ENCODE measurements at regions not wholly inside any gene's neighbourhood (a gene's known extent, or its start where the extent isn't known, plus 50 kb on each side); places are given as distances from the start of the nearest gene placed in this dataset.

- no peak for DNase-seq (ENCODE audit: low read depth)
Measured at GRCh38 chr4:137740141-137740540, 207.8 kb upstream of the PCDH18 start.

- DNase-seq (ENCODE audit: low read depth) = no peak
Measured at GRCh38 chr4:137739391-137739790, 207.1 kb upstream of the PCDH18 start.

GRCh38 chr4:137738375-137738990, 206.2 kb upstream of the PCDH18 start:
- DNase-seq (ENCODE audit: low read depth) = no peak

- no peak for DNase-seq (ENCODE audit: low read depth)
Measured at GRCh38 chr4:137735561-137736104, 203.3 kb upstream of the PCDH18 start.

GRCh38 chr4:137733174-137734141, 201.2 kb upstream of the PCDH18 start:
- peak; percentile 59 for DNase-seq (ENCODE audit: low read depth)

DNA sequence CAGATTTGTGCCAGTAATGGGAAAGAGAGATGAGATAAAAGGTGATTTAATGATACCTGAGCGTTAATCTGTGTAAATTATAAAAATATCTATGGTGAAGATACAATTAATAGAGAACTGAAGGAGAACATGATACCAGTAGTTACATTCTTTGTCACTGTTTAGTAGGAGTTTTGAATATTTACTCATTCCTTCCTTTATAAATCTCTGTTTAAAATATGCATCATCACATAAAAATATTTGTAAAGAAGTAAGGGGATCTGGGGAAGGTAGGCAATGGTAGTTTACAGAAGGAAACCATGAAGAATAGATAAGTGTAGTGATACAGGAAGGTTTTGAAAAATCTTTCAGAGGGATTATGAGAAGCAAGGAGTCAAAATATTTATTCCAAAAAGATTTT, 190.6 kb upstream of the PCDH18 start:
- no peak for DNase-seq (ENCODE audit: low read depth)

GRCh38 chr4:137711502-137711901, 179.2 kb upstream of the PCDH18 start:
- DNase-seq (ENCODE audit: low read depth) = no peak

DNA sequence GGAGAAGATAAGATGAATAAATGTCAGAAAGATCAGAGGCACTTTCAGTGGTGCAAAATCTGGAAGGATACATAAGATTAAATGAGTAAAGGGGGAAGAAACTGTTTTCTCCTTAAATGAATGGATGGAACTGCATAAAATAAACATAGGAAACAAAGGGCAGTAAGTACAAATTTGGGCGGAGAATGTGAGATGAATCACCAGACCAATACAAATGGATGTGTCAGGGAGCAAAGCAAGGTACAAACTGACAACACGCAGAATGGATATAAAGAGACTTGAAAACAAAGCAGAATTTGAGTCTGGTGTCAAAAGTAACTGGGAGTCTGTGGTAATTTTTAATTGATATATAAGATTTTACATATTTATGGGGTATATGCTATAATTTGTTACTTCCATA, 175.3 kb upstream of the PCDH18 start:
- DNase-seq (ENCODE audit: low read depth) = peak; percentile 30

- DNase-seq (ENCODE audit: low read depth) = no peak
Measured at GRCh38 chr4:137707102-137707620, 174.9 kb upstream of the PCDH18 start.

DNA sequence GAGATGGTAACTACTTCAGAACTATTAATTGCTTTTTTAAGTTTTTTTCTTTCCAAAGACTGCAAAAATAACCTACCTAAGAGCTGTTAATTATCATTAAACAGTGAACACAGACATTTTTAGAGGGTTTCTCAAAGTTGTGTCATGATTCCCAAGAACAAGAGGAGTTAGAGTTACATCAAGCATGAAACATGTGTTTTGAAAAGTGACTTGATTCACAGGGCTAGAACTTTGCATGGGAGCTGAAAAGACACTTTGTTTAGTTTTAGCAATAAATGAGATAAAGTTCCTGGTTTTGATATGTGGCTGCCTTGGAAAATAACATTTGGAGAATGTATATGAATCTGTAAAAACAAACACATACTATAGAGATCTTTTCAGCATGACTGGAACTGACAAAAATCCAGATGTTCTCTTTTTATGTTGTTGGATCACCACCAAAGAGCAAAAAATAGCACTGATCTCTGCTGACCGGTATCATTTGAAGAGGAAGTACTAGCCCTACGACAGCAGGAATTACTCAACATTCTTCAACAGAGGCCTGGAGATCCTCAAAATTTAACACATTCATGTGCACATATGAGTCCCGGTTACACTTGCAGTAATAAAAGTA, 173.0 kb upstream of the PCDH18 start:
- no peak for DNase-seq (ENCODE audit: low read depth)

DNA sequence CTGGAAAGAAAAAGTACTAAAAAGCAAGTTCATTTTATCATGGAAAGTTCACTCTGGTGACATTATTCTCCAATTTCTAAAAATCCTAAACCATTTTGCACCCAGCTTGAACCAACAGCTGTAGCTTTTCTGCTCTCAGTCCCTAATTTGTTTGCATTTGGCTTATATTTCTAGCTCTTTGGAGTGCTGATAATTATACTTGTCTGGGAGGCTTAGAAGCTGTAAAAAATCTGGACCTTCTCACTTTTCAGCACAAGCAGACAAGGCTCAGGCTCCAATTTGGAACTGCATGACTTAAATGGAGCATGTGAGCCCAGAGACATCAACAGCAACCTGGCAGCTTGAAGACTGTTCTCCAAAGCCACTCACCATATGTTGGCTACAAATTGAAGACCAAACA, 170.9 kb upstream of the PCDH18 start:
- no peak for DNase-seq (ENCODE audit: low read depth)

GRCh38 chr4:137702512-137702911, 170.2 kb upstream of the PCDH18 start:
- DNase-seq (ENCODE audit: low read depth) = no peak

DNA sequence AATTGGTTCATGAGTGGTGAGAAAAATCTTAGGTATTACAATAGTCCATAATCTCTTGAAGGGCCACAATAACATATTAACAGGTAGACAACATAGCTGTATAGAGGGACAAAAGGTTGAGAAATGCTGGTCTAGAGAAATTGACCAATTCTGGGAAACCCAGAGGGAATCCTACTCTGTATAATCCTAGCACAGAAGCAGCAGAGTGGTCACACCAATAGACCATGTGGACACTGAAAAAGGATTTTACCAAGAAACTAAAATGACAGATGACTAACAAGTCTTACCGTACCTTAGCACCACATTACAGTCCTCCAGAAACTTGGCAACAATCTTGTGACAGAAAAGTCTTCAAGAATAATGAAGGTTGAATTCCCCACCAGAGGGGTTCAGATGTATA, 169.1 kb upstream of the PCDH18 start:
- DNase-seq (ENCODE audit: low read depth) = no peak

GRCh38 chr4:137700751-137701150, 168.5 kb upstream of the PCDH18 start:
- peak; percentile 10 for DNase-seq (ENCODE audit: low read depth)

DNA sequence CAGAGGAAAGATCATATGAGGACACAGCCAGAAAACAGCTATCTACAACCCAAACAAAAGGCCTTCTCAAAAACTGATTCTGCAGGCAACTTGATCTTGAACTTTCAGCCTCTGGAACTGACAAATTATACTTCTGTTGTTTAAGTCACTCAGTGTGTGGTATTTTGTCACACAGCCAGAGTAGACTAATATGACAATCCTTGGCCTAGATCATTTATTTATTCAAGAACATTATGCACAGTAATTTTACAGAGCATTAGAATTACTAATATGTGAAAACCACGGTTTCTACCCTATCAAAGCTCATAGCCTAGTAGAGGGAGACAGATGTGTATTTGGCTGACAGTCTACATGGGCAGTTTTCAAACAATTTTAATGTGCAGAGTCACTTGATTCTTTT, 167.8 kb upstream of the PCDH18 start:
- DNase-seq (ENCODE audit: low read depth) = no peak

DNA sequence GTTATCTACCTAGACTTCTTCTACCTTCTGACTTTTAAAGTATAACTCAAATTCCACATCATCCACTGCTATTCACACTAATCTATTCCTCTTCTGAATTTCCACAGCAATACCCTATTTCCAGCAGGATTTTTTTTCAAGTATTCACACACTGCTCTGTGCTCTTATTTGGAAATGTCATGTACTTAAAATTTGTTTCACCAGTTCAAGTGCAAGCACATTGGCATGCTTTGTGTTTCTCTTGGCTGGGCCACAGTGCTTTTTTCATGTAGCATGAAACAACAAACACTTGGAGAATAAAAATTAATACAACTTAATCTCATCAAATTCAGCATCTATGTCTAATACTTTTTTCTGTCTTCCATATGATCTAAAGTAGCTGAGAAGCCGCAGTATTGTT, 161.8 kb upstream of the PCDH18 start:
- no peak for DNase-seq (ENCODE audit: low read depth)

- no peak for DNase-seq (ENCODE audit: low read depth)
Measured at GRCh38 chr4:137693641-137694040, 161.3 kb upstream of the PCDH18 start.

DNA sequence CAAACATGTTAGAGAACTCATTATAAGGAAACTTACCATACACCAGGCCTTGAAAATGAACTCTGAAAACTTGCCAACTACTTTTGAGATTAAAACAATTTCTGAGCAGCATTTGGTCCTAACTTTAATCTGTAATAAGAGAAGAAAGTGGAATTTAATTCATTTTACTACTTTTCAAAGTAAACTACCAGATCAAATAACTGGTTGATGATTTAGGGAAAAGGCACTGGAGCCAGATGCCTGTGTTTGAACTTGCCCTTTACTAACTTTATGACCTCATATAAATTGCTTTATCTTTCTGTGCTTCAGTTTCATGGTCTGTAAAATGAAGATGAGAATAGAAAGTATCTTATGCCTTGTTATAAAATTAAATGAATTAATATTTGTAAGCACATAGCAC, 159.9 kb upstream of the PCDH18 start:
- no peak for DNase-seq (ENCODE audit: low read depth)

DNA sequence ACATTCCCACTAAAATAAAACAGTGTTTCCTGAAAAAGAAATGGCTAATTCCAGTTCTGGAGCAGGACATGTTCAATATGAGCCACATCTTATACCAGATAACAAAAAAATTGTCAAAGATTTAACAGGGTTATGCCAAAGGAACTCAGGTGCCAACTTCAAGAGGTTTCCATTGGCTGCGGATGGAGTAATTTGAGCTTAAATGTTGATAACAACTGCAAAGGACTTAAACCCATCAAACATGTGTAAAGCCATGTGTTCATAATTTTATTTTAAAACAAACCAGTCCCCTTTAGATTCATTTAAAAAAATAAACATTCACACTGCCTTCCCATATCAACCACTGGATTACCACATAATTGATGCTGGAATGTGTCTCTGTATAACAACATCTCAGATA, 156.4 kb upstream of the PCDH18 start:
- no peak for DNase-seq (ENCODE audit: low read depth)

- no peak for DNase-seq (ENCODE audit: low read depth)
Measured at GRCh38 chr4:137685357-137685756, 153.1 kb upstream of the PCDH18 start.

DNA sequence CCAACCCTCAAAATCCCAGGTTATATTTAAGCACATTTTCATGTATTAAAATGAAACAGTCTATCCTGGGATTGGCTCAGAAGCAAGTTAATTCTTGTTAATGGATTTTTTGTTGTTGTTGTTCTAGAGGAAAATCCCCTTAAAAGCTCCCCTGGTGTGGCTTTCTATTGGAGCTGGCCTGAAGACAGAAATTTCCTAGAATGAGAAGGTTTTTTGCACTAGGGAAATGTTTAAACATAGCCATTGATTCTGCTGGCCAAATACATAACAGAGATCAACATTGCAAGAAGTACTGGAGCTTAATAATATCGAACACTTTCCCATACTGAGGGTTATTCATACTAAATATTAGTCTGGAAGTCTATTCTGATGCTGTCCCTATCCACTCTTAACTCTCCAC, 148.8 kb upstream of the PCDH18 start:
- DNase-seq (ENCODE audit: low read depth) = no peak

DNA sequence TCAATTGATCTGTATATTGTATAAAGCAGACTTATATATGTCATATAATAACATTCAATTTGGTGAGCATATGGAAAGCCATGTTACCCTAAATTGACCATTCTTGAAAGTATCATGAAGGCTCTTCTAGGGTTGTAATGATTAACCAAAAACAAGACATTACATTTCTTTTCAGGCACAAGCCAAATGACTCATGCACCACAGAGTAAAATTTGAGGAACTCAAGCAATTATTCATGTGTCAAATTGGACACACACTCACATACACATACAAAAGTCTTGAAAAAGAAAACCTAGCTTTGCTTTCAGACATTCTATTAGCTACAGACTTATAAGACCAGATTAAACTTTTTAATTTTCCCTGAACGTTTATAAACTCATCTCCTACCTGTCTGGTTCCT, 146.5 kb upstream of the PCDH18 start:
- peak; percentile 36 for DNase-seq (ENCODE audit: low read depth)

Measured in HT1080 (cell line).